ENCODE measurements at regions not wholly inside any gene's neighbourhood (a gene's known extent, or its start where the extent isn't known, plus 50 kb on each side); places are given as distances from the start of the nearest gene placed in this dataset.

GRCh38 chr5:162931501-162931900, 505.9 kb upstream of the CCNG1 start (continued):
- TF ChIP-seq CTCF (conservative IDR thresholded peaks at IDR 0.05; ENCODE audit: low read depth in 2 of 2) (no peak), NANOG (IDR thresholded peaks at IDR 0.05; ENCODE audit: borderline replicate concordance) (no peak), EZH2phosphoT487 (IDR thresholded peaks at IDR 0.05; ENCODE audit: unreplicated experiment) (no peak), CREB1 (CRISPR knock-in tag; IDR thresholded peaks at IDR 0.05; ENCODE audit: low read depth) (no peak), POLR2AphosphoS5 (IDR thresholded peaks at IDR 0.05; ENCODE audit: low read depth) (no peak), JUNB (IDR thresholded peaks at IDR 0.05; ENCODE audit: unreplicated experiment) (no peak)

- H3K9me3 Mint-ChIP-seq = peaks cover under 1% of the 10 kb centered on the region
- Histone ChIP-seq H3F3A (replicated peaks; ENCODE audit: low read depth) (no peaks in the 10 kb centered on the region), H3K27ac (ENCODE audit: low read depth) (no peak overlapping the region), H3K79me2 (replicated peaks; ENCODE audit: insufficient read depth) (no peaks in the 10 kb centered on the region), H3K36me3 (ENCODE audit: insufficient read depth) (no peaks in the 10 kb centered on the region), H3K9me2 (ENCODE audit: insufficient read depth) (no peaks in the 10 kb centered on the region), H3K4me3 (no peak overlapping the region), H4K20me1 (replicated peaks; ENCODE audit: insufficient read depth) (no peaks in the 10 kb centered on the region), H3K27me3 (ENCODE audit: insufficient read depth) (no peaks in the 10 kb centered on the region), H3K4me2 (no peak overlapping the region), H2AFZ (peak overlapping the region; percentile 4; the same call in 1 of the 2 replicates), H3K4me1 (ENCODE audit: insufficient read depth) (peaks cover 7% of the 10 kb centered on the region; the same call in 1 of the 2 replicates)
- H3K4me3 Mint-ChIP-seq = no peak overlapping the region
- H3K27ac Mint-ChIP-seq = peak overlapping the region; percentile 21; the same call in 1 of the 2 replicates
- ATAC-seq (no peak), DNase-seq (ENCODE audit: low spot score) (no peak)
- H3K36me3 Mint-ChIP-seq (ENCODE audit: low read depth) = no peaks in the 10 kb centered on the region
- no peaks in the 10 kb centered on the region for H3K27me3 Mint-ChIP-seq (ENCODE audit: insufficient read depth, low read depth, poor library complexity)
- peaks cover 2% of the 10 kb centered on the region; the same call in 2 of the 3 replicates for H3K4me1 Mint-ChIP-seq
- no peak for TF ChIP-seq EZH2 (IDR thresholded peaks at IDR 0.05; ENCODE audit: low read depth, unreplicated experiment)
- no peak for TF ChIP-seq CTCF (conservative IDR thresholded peaks at IDR 0.05; ENCODE audit: low read depth in 2 of 2)
- no peak for TF ChIP-seq EZH2phosphoT487 (IDR thresholded peaks at IDR 0.05; ENCODE audit: unreplicated experiment)
- no peak for TF ChIP-seq JUNB (IDR thresholded peaks at IDR 0.05; ENCODE audit: unreplicated experiment)
- TF ChIP-seq ETS1 (IDR thresholded peaks at IDR 0.05) = no peak
- no peak for TF ChIP-seq ZNF331 (CRISPR knock-in tag; IDR thresholded peaks at IDR 0.05; ENCODE audit: low read depth)
- no peak for TF ChIP-seq ZNF462 (CRISPR knock-in tag; IDR thresholded peaks at IDR 0.05)
- TF ChIP-seq POLR2AphosphoS5 (IDR thresholded peaks at IDR 0.05; ENCODE audit: low read depth) = no peak
- no peak for TF ChIP-seq CREB1 (CRISPR knock-in tag; IDR thresholded peaks at IDR 0.05; ENCODE audit: low read depth)
Measured at GRCh38 chr5:162939991-162940390, 497.4 kb upstream of the CCNG1 start.

All from GM23338 (cell line).